OCI-LY1 (cell line): ENCODE measurements at regions not wholly inside any gene's neighbourhood (a gene's known extent, or its start where the extent isn't known, plus 50 kb on each side); places are given as distances from the start of the nearest gene placed in this dataset.
"Not testable (repeated sequence)": the region's sequence is repeated elsewhere in the genome, so short reads cannot be mapped to it uniquely, and the experiment has no call there.

Source experiments
- H2AFZ ChIP-seq: fragments of 200-600 bp; sonication (generic), shearing (Covaris generic); 2 replicates; pipeline ENCODE4 v1.6.0; 2014; ENCODE audit warnings: antibody characterized with exemption, mild to moderate bottlenecking, low read length
- H3F3A ChIP-seq: fragments of 200-600 bp; sonication (generic), shearing (Covaris generic); 2 replicates; pipeline ENCODE4 v1.6.0; 2014; ENCODE audit warnings: mild to moderate bottlenecking, antibody characterized with exemption, low read length, moderate library complexity; ENCODE audit not compliant: insufficient read depth
- H3K27ac ChIP-seq: fragments of 200-600 bp; sonication (generic); 2 replicates; pipeline ENCODE4 v1.5.1; 2014; ENCODE audit warnings: low read length, mixed run types, mild to moderate bottlenecking, low read depth; ENCODE audit not compliant: poor library complexity, severe bottlenecking
- H3K27me3 ChIP-seq: fragments of 200-600 bp; sonication (generic); 2 replicates; pipeline ENCODE4 v1.6.0; 2014; ENCODE audit warnings: antibody characterized with exemption, mild to moderate bottlenecking, low read length, moderate library complexity; ENCODE audit not compliant: insufficient read depth
- H3K36me3 ChIP-seq: fragments of 200-600 bp; sonication (generic); 2 replicates; pipeline ENCODE4 v1.6.1; 2014; ENCODE audit warnings: mild to moderate bottlenecking, antibody characterized with exemption, low read length, moderate library complexity, mixed read lengths; ENCODE audit not compliant: insufficient read depth
- H3K4me1 ChIP-seq: fragments of 200-600 bp; sonication (generic); 2 replicates; pipeline ENCODE4 v1.5.1; 2014; ENCODE audit warnings: mild to moderate bottlenecking, low read length, moderate library complexity; ENCODE audit not compliant: insufficient read depth, severe bottlenecking
- H3K4me2 ChIP-seq: fragments of 200-600 bp; sonication (generic), shearing (Covaris generic); 2 replicates; pipeline ENCODE4 v1.6.1; 2014; ENCODE audit warnings: low read length
- H3K4me3 ChIP-seq: fragments of 200-600 bp; sonication (generic); 2 replicates; pipeline ENCODE4 v1.5.1; 2014; ENCODE audit warnings: low read length, low read depth, mild to moderate bottlenecking, mixed read lengths; ENCODE audit not compliant: poor library complexity, severe bottlenecking
- H3K79me2 ChIP-seq: fragments of 200-600 bp; shearing (Covaris generic); 2 replicates; pipeline ENCODE4 v1.6.1; 2016; ENCODE audit warnings: mixed run types, low read length, mixed read lengths; ENCODE audit not compliant: insufficient read depth
- H3K9ac ChIP-seq: fragments of 200-600 bp; sonication (generic), shearing (Covaris generic); 2 replicates; pipeline ENCODE4 v1.6.1; 2014; ENCODE audit warnings: mild to moderate bottlenecking, low read length, mixed read lengths
- H3K9me2 ChIP-seq: fragments of 200-600 bp; sonication (generic), shearing (Covaris generic); 2 replicates; pipeline ENCODE4 v1.6.1; 2014; ENCODE audit warnings: low read depth, mild to moderate bottlenecking, low read length, mixed read lengths
- H3K9me3 ChIP-seq: fragments of 200-600 bp; shearing (Covaris generic); 2 replicates; pipeline ENCODE4 v1.6.1; 2014; ENCODE audit warnings: low read length, mixed read lengths
- H4K20me1 ChIP-seq: fragments of 200-600 bp; sonication (generic), shearing (Covaris generic); 2 replicates; pipeline ENCODE4 v1.6.0; 2016; ENCODE audit warnings: mild to moderate bottlenecking, low read length; ENCODE audit not compliant: insufficient read depth
- EZH2 ChIP-seq: fragments of 200-600 bp; sonication (generic), shearing (Covaris generic); IDR thresholded peaks from 2 replicates; pipeline ENCODE4 v1.8.0; 2017; ENCODE audit warnings: borderline replicate concordance, mixed run types, mild to moderate bottlenecking, antibody characterized with exemption, low read length, moderate library complexity, mixed read lengths
- TF ChIP-seq, protein P1 (sequence below): fragments of 200-600 bp; sonication (generic), shearing (Covaris generic); IDR thresholded peaks from 2 replicates; pipeline ENCODE4 v1.5.1; 2017; ENCODE audit warnings: mild to moderate bottlenecking, antibody characterized with exemption, low read length, moderate library complexity, mixed read lengths

DNA sequence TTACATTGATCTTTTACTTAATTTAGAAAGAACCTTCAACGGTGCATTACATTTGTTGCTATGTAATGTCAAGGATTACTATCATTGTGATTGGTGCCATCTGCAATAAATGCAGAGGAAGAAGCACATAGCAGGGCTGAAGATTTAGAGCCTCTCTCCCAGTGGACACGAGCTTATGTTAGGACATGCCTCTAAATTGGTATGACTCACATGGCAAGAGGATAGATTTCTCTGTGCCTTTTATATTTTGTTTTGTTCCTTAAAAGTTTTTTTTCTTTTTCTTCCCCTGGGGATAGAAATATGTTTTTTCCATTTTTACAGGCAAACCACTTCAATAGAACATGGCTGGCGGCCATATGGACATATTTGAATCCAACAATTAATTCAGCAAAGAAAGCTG lies 205.0 kb upstream of the HAND2 start:
- Histone ChIP-seq H3K9me3 (no peaks in the 10 kb centered on the region), H3K9ac (no peak overlapping the region), H3K27me3 (no peaks in the 10 kb centered on the region), H3K9me2 (no peaks in the 10 kb centered on the region), H3F3A (no peaks in the 10 kb centered on the region), H3K27ac (no peak overlapping the region), H3K4me3 (no peak overlapping the region), H3K79me2 (no peaks in the 10 kb centered on the region), H3K36me3 (no peaks in the 10 kb centered on the region), H3K4me1 (no peaks in the 10 kb centered on the region), H2AFZ (no peak overlapping the region), H4K20me1 (no peaks in the 10 kb centered on the region), H3K4me2 (no peak overlapping the region)
- no peak for TF ChIP-seq EZH2
- TF ChIP-seq, protein P1, sequence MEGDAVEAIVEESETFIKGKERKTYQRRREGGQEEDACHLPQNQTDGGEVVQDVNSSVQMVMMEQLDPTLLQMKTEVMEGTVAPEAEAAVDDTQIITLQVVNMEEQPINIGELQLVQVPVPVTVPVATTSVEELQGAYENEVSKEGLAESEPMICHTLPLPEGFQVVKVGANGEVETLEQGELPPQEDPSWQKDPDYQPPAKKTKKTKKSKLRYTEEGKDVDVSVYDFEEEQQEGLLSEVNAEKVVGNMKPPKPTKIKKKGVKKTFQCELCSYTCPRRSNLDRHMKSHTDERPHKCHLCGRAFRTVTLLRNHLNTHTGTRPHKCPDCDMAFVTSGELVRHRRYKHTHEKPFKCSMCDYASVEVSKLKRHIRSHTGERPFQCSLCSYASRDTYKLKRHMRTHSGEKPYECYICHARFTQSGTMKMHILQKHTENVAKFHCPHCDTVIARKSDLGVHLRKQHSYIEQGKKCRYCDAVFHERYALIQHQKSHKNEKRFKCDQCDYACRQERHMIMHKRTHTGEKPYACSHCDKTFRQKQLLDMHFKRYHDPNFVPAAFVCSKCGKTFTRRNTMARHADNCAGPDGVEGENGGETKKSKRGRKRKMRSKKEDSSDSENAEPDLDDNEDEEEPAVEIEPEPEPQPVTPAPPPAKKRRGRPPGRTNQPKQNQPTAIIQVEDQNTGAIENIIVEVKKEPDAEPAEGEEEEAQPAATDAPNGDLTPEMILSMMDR = no peak

- no peak for TF ChIP-seq EZH2
- TF ChIP-seq, protein P1 = no peak
- H3K27me3 ChIP-seq = no peaks in the 10 kb centered on the region
- H3K9me2 ChIP-seq = no peaks in the 10 kb centered on the region
- H3K79me2 ChIP-seq = no peaks in the 10 kb centered on the region
- H3K9ac ChIP-seq = no peak overlapping the region
- no peaks in the 10 kb centered on the region for H3K4me1 ChIP-seq
- no peaks in the 10 kb centered on the region for H3K9me3 ChIP-seq
- H3K4me3 ChIP-seq = no peak overlapping the region
- no peaks in the 10 kb centered on the region for H3K36me3 ChIP-seq
- H3F3A ChIP-seq = no peaks in the 10 kb centered on the region
- H3K27ac ChIP-seq = no peak overlapping the region
- no peaks in the 10 kb centered on the region for H4K20me1 ChIP-seq
- H3K4me2 ChIP-seq = no peak overlapping the region
- no peak overlapping the region for H2AFZ ChIP-seq
Observed at GRCh38 chr4:173731257-173731656, 201.2 kb upstream of the HAND2 start.

- no peak overlapping the region for H3K27ac ChIP-seq
- H3K4me2 ChIP-seq = no peak overlapping the region
- no peaks in the 10 kb centered on the region for H3K79me2 ChIP-seq
- H2AFZ ChIP-seq = no peak overlapping the region
- H3K4me1 ChIP-seq = no peaks in the 10 kb centered on the region
- TF ChIP-seq EZH2 = no peak
- TF ChIP-seq, protein P1 = no peak
- H3K36me3 ChIP-seq = no peaks in the 10 kb centered on the region
- H3F3A ChIP-seq = no peaks in the 10 kb centered on the region
- no peaks in the 10 kb centered on the region for H3K27me3 ChIP-seq
- no peaks in the 10 kb centered on the region for H4K20me1 ChIP-seq
- H3K9me3 ChIP-seq = no peaks in the 10 kb centered on the region
- H3K9me2 ChIP-seq = no peaks in the 10 kb centered on the region
- no peak overlapping the region for H3K4me3 ChIP-seq
- H3K9ac ChIP-seq = no peak overlapping the region
Observed at GRCh38 chr4:173722075-173722474, 192.0 kb upstream of the HAND2 start.

- H3K27ac ChIP-seq, H3K4me3 ChIP-seq, H3K9ac ChIP-seq, H3K79me2 ChIP-seq, H3K4me1 ChIP-seq, H3K9me2 ChIP-seq, H4K20me1 ChIP-seq, H3F3A ChIP-seq, H2AFZ ChIP-seq, H3K36me3 ChIP-seq, H3K9me3 ChIP-seq, H3K4me2 ChIP-seq, H3K27me3 ChIP-seq: not testable (repeated sequence)
Observed at GRCh38 chr4:173718504-173718903, 188.5 kb upstream of the HAND2 start.
